ENCODE measurements at regions not wholly inside any gene's neighbourhood (a gene's known extent, or its start where the extent isn't known, plus 50 kb on each side); places are given as distances from the start of the nearest gene placed in this dataset.

DNA sequence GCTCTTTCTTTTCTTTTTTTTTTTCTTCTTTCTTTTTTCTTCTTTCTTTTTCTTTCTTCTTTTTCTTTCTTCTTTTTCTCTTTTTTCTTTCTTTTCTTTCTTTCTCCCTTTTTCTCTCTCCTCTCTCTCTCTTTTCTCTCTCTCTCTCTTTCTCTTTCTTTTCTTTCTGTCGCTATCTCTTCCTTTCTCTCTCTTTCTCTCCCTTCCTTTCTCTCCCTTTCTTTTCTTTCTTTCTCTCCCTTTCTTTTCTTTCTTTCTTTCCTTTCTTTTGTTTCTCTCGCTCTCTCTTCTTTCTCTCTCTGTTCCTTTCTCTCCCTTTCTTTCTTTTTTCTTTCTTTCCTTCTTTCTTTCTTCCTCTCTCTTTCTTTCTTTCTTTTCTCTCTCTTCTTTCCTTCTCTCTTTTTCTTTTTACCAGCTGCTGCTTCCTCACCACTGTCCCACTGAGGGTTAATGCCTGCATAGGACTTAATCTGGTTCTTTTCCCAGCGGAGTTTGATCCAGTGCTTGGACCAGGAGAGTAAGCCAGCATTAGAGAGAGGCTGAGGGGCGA lies 145.4 kb upstream of the SIX2 start:
- Histone ChIP-seq H3K36me3 (ENCODE audit: insufficient read depth, low read length) (no peaks in the 10 kb centered on the region), H3K4me3 (ENCODE audit: low read depth in 1 of 2, low read length in 2 of 2) (no peak overlapping the region), H3K27me3 (ENCODE audit: control insufficient read depth in 1 of 2, insufficient read depth in 2 of 2, low read length in 2 of 2) (peaks cover 0 to 6% of the 10 kb centered on the region in 2 donors), H3K9me3 (ENCODE audit: low read length) (peaks cover 8% of the 10 kb centered on the region), H3K27ac (ENCODE audit: low read depth, low read length) (no peak overlapping the region), H3K4me1 (ENCODE audit: insufficient read depth, low read length) (no peaks in the 10 kb centered on the region), H3K9ac (ENCODE audit: low read length) (no peak overlapping the region)

DNA sequence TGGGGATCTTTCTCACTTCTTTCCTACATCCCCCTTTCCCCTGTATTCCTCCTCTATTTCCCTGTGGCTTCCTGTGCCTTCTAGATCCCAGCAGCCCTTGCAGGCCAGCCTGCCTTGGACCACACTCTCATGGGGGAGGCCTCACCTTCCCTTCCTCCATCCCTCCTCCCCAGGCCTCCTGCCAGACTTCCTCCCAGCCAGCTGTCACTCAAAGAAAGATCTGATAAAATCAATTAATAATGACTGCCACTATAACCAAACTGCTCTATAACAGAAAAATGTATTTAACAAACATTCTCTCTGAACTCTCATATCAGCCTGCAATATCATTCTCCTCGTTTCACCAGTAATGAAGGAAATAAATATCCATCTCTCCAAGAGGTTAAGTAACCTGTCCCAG lies 144.9 kb upstream of the SIX2 start:
- no peak overlapping the region for H3K4me3 ChIP-seq (ENCODE audit: low read depth in 1 of 2, low read length in 2 of 2)
- no peak overlapping the region for H3K27ac ChIP-seq (ENCODE audit: low read depth, low read length)
- no peak overlapping the region for H3K9ac ChIP-seq (ENCODE audit: low read length)
- H3K9me3 ChIP-seq (ENCODE audit: low read length) = peaks cover 8% of the 10 kb centered on the region
- H3K4me1 ChIP-seq (ENCODE audit: insufficient read depth, low read length) = no peaks in the 10 kb centered on the region
- peaks cover 0 to 6% of the 10 kb centered on the region in 2 donors for H3K27me3 ChIP-seq (ENCODE audit: control insufficient read depth in 1 of 2, insufficient read depth in 2 of 2, low read length in 2 of 2)
- no peaks in the 10 kb centered on the region for H3K36me3 ChIP-seq (ENCODE audit: insufficient read depth, low read length)

DNA sequence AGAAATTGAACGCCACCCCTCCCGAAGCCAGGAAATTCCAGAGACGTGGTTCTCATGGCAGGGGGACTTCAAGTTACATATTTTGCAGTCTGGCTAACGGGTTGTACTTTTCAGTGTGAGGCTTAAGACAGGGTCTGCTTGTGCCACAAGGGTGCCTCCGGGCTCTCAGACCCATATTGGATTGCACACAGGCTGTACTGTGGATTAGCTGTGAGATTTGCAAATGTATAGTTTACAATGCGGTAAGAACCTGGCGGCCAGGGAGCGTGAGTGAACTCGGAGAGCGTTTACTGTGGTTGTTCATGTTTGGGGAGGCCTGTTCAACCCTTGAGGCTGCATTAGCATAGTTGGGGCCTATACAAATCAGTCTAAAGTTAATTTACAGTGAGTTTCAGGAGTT lies 143.9 kb upstream of the SIX2 start:
- H3K36me3 ChIP-seq (ENCODE audit: insufficient read depth, low read length) = no peaks in the 10 kb centered on the region
- H3K9me3 ChIP-seq (ENCODE audit: low read length) = peaks cover 8% of the 10 kb centered on the region
- H3K9ac ChIP-seq (ENCODE audit: low read length) = no peak overlapping the region
- no peak overlapping the region for H3K27ac ChIP-seq (ENCODE audit: low read depth, low read length)
- H3K4me3 ChIP-seq (ENCODE audit: low read depth in 1 of 2, low read length in 2 of 2) = no peak overlapping the region
- H3K4me1 ChIP-seq (ENCODE audit: insufficient read depth, low read length) = no peaks in the 10 kb centered on the region
- H3K27me3 ChIP-seq (ENCODE audit: control insufficient read depth in 1 of 2, insufficient read depth in 2 of 2, low read length in 2 of 2) = peaks cover 0 to 6% of the 10 kb centered on the region in 2 donors

DNA sequence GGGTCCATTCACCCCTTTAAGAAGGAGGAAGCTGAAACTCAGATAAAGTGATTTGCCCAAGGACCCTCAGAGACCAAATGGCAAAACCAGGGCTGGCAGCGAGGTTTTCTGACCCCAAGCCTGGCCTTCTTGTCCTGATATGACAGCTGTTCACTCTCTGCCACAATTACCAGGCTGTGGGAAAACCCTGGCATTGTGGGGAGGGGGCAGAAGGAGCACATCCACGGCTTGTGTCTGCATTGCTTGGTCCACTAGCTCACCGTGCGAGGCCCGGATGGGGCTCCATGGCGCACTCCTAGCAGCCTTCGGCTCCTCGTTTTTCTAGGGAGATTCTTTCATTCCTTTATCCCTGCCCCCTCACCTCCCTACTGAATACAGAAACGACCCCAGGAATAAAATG lies 143.4 kb upstream of the SIX2 start:
- Histone ChIP-seq H3K4me1 (ENCODE audit: insufficient read depth, low read length) (no peaks in the 10 kb centered on the region), H3K9ac (ENCODE audit: low read length) (no peak overlapping the region), H3K27ac (ENCODE audit: low read depth, low read length) (no peak overlapping the region), H3K36me3 (ENCODE audit: insufficient read depth, low read length) (no peaks in the 10 kb centered on the region), H3K4me3 (ENCODE audit: low read depth in 1 of 2, low read length in 2 of 2) (no peak overlapping the region), H3K27me3 (ENCODE audit: control insufficient read depth in 1 of 2, insufficient read depth in 2 of 2, low read length in 2 of 2) (peaks cover 0 to 6% of the 10 kb centered on the region in 2 donors), H3K9me3 (ENCODE audit: low read length) (peaks cover 8% of the 10 kb centered on the region)

DNA sequence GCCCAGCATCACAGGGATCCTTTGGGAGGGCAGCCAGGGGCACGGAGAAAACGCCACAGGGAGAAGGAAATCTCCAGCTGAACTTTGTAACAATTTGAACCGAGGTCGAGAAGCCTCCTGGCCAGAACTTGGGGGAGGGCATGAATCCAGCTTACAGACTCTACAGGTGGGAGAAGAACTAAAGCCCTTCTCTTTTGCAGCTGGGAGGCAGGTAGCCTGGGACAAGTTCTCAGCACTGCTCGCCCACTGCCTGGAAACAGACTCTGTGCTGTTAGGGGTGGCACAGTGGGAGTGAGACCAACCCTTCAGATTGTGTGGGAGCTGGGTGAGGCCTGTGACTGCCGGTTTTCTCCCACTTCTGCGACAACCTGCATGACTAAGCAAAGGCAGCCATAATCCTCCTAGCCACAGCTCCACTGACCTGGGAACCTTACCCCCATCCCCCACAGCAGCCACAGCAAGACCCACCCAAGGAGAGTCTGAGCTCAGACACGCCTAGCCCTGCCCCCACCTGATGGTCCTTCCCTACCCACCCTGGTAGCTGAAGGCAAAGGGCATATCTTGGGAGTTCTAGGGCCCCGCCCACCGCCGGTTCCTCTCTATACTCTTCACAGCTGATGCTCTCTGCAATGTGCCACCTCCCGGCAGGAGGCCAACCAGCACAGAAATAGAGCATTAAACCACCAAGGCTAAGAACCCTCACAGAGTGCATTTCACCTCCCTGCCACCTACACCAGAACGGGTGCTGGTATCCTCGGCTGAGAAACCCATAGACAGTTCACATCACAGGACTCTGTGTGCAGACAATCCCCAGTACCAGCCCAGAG lies 136.0 kb upstream of the SIX2 start:
- Histone ChIP-seq H3K27me3 (ENCODE audit: control insufficient read depth in 1 of 2, insufficient read depth in 2 of 2, low read length in 2 of 2) (peaks cover 0 to 9% of the 10 kb centered on the region in 2 donors), H3K4me3 (ENCODE audit: low read depth in 1 of 2, low read length in 2 of 2) (no peak overlapping the region), H3K9ac (ENCODE audit: low read length) (no peak overlapping the region), H3K9me3 (ENCODE audit: low read length) (no peaks in the 10 kb centered on the region), H3K36me3 (ENCODE audit: insufficient read depth, low read length) (no peaks in the 10 kb centered on the region), H3K27ac (ENCODE audit: low read depth, low read length) (no peak overlapping the region), H3K4me1 (ENCODE audit: insufficient read depth, low read length) (no peaks in the 10 kb centered on the region)

DNA sequence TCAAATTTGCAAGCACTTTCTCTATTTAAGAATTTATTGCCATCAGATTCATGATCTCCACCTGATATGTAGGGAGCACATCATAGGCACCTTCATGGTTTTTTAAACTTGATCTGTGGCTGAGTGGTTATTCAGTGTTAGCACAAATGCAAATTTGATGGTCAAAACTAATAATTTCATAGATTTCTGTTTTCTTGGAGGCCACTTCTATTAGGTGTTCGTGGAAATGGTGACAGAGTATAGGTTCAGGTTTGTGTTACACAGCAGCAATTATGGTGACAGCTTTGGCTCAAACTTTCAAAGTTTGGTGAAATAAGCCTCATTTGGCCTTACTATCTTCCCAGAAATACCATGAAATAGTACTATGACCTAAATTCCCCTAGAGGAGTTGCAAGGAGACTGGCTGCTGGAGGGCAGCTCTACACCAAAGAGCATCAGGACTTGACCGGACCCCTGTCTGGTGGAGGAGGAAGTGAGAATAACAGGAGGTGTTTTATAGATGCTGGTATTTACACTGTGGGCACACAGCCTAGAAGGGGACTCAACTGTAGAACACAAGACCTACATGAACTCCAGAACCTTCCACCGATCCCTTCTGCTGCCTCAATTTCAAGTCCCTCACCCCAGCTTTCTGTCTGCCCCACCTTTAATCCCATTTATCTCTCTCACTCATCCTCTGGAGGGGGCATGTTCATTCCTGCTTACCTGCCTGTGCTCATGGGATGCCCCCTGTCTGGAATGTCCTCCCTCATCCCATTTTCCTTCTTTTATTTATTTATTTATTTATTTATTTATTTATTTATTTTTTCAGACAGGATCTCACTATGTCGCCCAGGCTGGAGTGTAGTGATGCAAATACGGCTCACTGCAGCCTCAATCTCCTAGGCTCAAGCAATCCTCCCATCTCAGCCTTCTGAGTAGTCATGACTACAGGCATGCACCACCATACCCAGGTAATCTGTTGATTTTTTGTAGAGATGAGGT lies 132.9 kb upstream of the SIX2 start:
- no peaks in the 10 kb centered on the region for H3K4me1 ChIP-seq (ENCODE audit: insufficient read depth, low read length)
- H3K9me3 ChIP-seq (ENCODE audit: low read length) = no peaks in the 10 kb centered on the region
- H3K27ac ChIP-seq (ENCODE audit: low read depth, low read length) = no peak overlapping the region
- H3K27me3 ChIP-seq (ENCODE audit: control insufficient read depth in 1 of 2, insufficient read depth in 2 of 2, low read length in 2 of 2) = peaks cover 0 to 9% of the 10 kb centered on the region in 2 donors
- H3K36me3 ChIP-seq (ENCODE audit: insufficient read depth, low read length) = no peaks in the 10 kb centered on the region
- H3K9ac ChIP-seq (ENCODE audit: low read length) = no peak overlapping the region
- H3K4me3 ChIP-seq (ENCODE audit: low read depth in 1 of 2, low read length in 2 of 2) = no peak overlapping the region

DNA sequence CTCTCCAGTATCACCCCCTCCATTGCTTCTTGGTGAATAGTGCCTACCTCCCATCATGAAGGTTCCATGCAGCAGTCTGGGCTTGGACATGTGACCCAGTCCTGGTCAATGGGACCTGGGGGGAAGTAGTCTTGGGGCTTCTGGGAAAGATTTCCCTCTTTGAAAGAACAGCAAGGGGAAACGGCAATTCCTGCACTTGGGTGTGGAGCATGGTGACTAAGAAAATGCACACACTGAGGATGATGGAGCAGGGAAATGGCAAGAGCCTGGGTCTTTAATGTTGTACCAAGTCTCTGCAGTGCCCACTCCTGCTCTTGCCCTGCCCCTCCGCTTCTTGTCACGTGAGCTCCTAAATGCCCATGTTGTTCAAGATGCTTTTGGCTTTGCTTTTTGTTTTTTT lies 131.4 kb upstream of the SIX2 start:
- Histone ChIP-seq H3K27ac (ENCODE audit: low read depth, low read length) (no peak overlapping the region), H3K4me1 (ENCODE audit: insufficient read depth, low read length) (no peaks in the 10 kb centered on the region), H3K36me3 (ENCODE audit: insufficient read depth, low read length) (no peaks in the 10 kb centered on the region), H3K9ac (ENCODE audit: low read length) (no peak overlapping the region), H3K4me3 (ENCODE audit: low read depth in 1 of 2, low read length in 2 of 2) (no peak overlapping the region), H3K9me3 (ENCODE audit: low read length) (no peaks in the 10 kb centered on the region), H3K27me3 (ENCODE audit: control insufficient read depth in 1 of 2, insufficient read depth in 2 of 2, low read length in 2 of 2) (peaks cover 0 to 9% of the 10 kb centered on the region in 2 donors)

DNA sequence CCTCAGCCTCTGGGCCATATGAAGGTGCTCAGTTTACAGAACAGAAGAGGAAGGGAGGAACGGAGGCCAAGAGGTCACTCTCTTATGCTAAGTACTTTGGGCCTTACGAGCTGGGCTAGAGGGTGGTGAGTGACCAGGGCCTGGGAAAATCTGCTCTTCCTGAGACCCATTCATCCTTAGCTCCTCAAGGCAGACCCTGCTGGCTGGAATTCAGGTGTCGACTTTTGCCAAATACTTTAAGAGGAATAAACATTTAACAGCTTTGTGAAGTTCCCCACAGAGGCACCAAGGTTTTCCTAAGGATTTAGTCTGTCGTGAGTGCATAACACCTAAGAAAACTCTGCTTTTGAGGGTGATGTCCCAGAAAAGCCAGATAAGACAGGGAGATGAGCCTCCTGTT lies 129.7 kb upstream of the SIX2 start:
- H3K36me3 ChIP-seq (ENCODE audit: insufficient read depth, low read length) = no peaks in the 10 kb centered on the region
- H3K9ac ChIP-seq (ENCODE audit: low read length) = no peak overlapping the region
- H3K4me3 ChIP-seq (ENCODE audit: low read depth in 1 of 2, low read length in 2 of 2) = no peak overlapping the region
- H3K9me3 ChIP-seq (ENCODE audit: low read length) = no peaks in the 10 kb centered on the region
- H3K4me1 ChIP-seq (ENCODE audit: insufficient read depth, low read length) = no peaks in the 10 kb centered on the region
- H3K27me3 ChIP-seq (ENCODE audit: control insufficient read depth in 1 of 2, insufficient read depth in 2 of 2, low read length in 2 of 2) = peaks cover 0 to 9% of the 10 kb centered on the region in 2 donors
- no peak overlapping the region for H3K27ac ChIP-seq (ENCODE audit: low read depth, low read length)

DNA sequence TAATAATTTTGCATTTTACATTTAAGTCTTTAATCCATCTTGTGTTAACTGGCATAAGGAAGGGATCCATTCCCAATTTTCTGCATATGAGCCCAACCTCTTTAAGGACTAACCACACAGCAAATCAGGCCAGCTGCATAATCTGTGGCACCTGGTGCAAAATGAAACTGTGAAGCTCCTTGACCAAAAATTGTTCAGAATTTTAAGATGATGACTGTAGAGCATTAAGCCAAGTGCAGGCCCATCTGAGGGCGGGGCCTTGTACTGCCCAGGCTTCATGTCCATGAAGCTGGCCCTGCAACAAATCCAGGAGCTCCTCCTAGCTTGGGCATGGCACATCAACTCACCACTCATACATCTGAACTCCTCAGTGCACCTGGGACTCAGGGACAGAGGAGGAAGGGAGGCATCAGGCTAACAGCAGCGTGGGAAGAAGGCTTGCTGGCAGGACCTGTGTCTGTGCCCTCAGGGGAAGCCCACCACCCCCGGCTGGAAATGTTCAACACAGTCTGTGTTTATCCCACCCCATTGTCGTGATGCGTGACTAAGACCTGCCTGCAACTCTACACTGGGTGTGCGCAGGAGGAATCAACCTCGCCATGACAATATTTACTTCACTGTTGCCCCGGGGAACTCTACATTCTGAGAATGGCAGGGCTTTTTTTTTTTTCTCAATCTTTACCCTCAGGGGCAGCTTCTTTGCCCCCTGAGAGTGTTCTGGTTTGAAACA lies 128.9 kb upstream of the SIX2 start:
- no peak overlapping the region for H3K4me3 ChIP-seq (ENCODE audit: low read depth in 1 of 2, low read length in 2 of 2)
- H3K36me3 ChIP-seq (ENCODE audit: insufficient read depth, low read length) = no peaks in the 10 kb centered on the region
- H3K4me1 ChIP-seq (ENCODE audit: insufficient read depth, low read length) = no peaks in the 10 kb centered on the region
- H3K9ac ChIP-seq (ENCODE audit: low read length) = no peak overlapping the region
- peaks cover 0 to 5% of the 10 kb centered on the region in 2 donors for H3K27me3 ChIP-seq (ENCODE audit: control insufficient read depth in 1 of 2, insufficient read depth in 2 of 2, low read length in 2 of 2)
- no peaks in the 10 kb centered on the region for H3K9me3 ChIP-seq (ENCODE audit: low read length)
- no peak overlapping the region for H3K27ac ChIP-seq (ENCODE audit: low read depth, low read length)

DNA sequence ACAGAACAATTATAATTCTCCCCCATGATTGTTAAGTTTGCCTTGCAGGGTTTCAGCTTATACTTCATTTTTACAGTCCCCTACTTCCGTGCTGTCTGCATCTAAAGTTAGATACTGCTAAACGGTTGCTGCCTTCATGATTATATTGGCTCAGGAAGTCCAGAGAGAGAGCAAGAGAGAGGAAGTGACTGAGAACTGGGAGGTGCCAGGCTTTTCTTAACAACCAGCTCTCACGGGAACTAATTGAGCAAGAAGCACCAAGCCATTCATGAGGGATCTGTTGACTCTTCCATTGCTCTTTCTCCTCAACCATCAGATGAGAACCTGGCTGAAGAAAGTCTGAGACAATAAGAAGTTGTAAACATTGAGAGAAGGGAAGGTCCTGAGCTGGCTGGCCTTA lies 125.5 kb upstream of the SIX2 start:
- Histone ChIP-seq H3K4me1 (ENCODE audit: insufficient read depth, low read length) (no peaks in the 10 kb centered on the region), H3K36me3 (ENCODE audit: insufficient read depth, low read length) (no peaks in the 10 kb centered on the region), H3K9ac (ENCODE audit: low read length) (no peak overlapping the region), H3K4me3 (ENCODE audit: low read depth in 1 of 2, low read length in 2 of 2) (no peak overlapping the region), H3K27me3 (ENCODE audit: control insufficient read depth in 1 of 2, insufficient read depth in 2 of 2, low read length in 2 of 2) (no peaks in the 10 kb centered on the region), H3K27ac (ENCODE audit: low read depth, low read length) (no peak overlapping the region), H3K9me3 (ENCODE audit: low read length) (no peaks in the 10 kb centered on the region)

DNA sequence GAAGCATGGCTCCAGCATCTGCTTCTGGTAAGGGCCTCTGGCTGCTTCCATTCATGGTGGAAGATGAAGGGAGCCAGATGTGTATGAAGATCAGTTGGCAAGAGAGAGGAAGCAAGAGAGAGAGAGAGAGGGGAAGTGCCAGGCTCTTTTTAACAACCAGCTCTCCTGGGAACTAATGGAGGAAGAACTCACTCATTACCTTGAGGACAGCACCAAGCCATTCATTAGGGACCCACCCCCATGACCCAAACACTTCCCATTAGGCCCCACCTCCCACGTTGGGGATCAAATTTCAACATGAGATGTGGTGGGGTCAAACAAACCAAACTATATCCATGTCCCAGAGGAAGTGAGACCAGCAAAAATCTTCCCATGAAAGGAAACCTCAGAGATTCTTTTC lies 124.8 kb upstream of the SIX2 start:
- Histone ChIP-seq H3K4me1 (ENCODE audit: insufficient read depth, low read length) (no peaks in the 10 kb centered on the region), H3K27me3 (ENCODE audit: control insufficient read depth in 1 of 2, insufficient read depth in 2 of 2, low read length in 2 of 2) (no peaks in the 10 kb centered on the region), H3K4me3 (ENCODE audit: low read depth in 1 of 2, low read length in 2 of 2) (no peak overlapping the region), H3K27ac (ENCODE audit: low read depth, low read length) (no peak overlapping the region), H3K9ac (ENCODE audit: low read length) (no peak overlapping the region), H3K9me3 (ENCODE audit: low read length) (no peaks in the 10 kb centered on the region), H3K36me3 (ENCODE audit: insufficient read depth, low read length) (no peaks in the 10 kb centered on the region)
